Naive thymus-derived CD4-positive, alpha-beta T cell (primary cell): ENCODE measurements at regions not wholly inside any gene's neighbourhood (a gene's known extent, or its start where the extent isn't known, plus 50 kb on each side); places are given as distances from the start of the nearest gene placed in this dataset.
A peak's percentile ranks its signal among the peaks of the same experiment; 100 is the strongest.
"Not testable (repeated sequence)": the region's sequence is repeated elsewhere in the genome, so short reads cannot be mapped to it uniquely, and the experiment has no call there.

Experiments used
- ATAC-seq: fragments of 150-1000 bp; cut with Tn5 transposase; 2 replicates; pipeline ENCODE4 v1.10.0; 2021; ENCODE audit warnings: mild to moderate bottlenecking, moderate library complexity
- CTCF ChIA-PET: fragments of 350-600 bp; sonication (Branson Sonifier 250); formaldehyde crosslinking; loops from one replicate; lab custom pipeline; 2021; ENCODE audit warnings: antibody characterized with exemption; lab: Charles Lee
- POLR2A ChIA-PET: fragments of 350-600 bp; sonication (Branson Sonifier 250); formaldehyde crosslinking; loops from one replicate; lab custom pipeline; 2021; ENCODE audit warnings: antibody characterized with exemption, inconsistent platforms; lab: Charles Lee
- DNase-seq, 9 donors: peaks; one replicate each; pipeline versions ENCODE4 v3.0.0 to v3.0.0-alpha.2; 2020 to 2022; ENCODE audit warnings: mixed read lengths in 1 of 9
- H3K27ac ChIP-seq: one replicate; pipeline ENCODE4 v1.7.0; 2013; ENCODE audit warnings: mild to moderate bottlenecking, low read depth, low read length, moderate library complexity
- H3K27me3 ChIP-seq, 2 donors: one replicate each; pipeline ENCODE4 v1.7.0; 2013; ENCODE audit warnings: low read length in 2 of 2, mild to moderate bottlenecking in 2 of 2, moderate library complexity in 2 of 2; ENCODE audit not compliant: control insufficient read depth in 2 of 2, insufficient read depth in 2 of 2
- H3K36me3 ChIP-seq, 3 experiments: 1 replicate in 2 of 3; 2 replicates in 1 of 3; pipeline ENCODE4 v1.7.0; 2013; ENCODE audit warnings: low read length in 3 of 3, mild to moderate bottlenecking in 3 of 3, moderate library complexity in 1 of 3; ENCODE audit not compliant: insufficient read depth in 3 of 3, control insufficient read depth in 2 of 3
- H3K4me1 ChIP-seq, 2 donors: one replicate each; pipeline ENCODE4 v1.7.0; 2013; ENCODE audit warnings: low read length in 2 of 2, mild to moderate bottlenecking in 2 of 2, moderate library complexity in 1 of 2; ENCODE audit not compliant: control insufficient read depth in 2 of 2, insufficient read depth in 2 of 2
- H3K4me3 ChIP-seq: 2 replicates; pipeline ENCODE4 v1.7.0; 2013; ENCODE audit warnings: mild to moderate bottlenecking, low read length
- H3K9me3 ChIP-seq, 3 experiments: 1 replicate in 2 of 3; 2 replicates in 1 of 3; pipeline ENCODE4 v1.7.0; 2013; ENCODE audit warnings: low read length in 3 of 3; ENCODE audit not compliant: control insufficient read depth in 2 of 3
- H3K27ac Mint-ChIP-seq, 9 donors: one replicate each; pipeline ENCODE4 v1.8.0; 2020 to 2022; ENCODE audit warnings: mixed read lengths in 9 of 9, mild to moderate bottlenecking in 8 of 9, moderate library complexity in 5 of 9, inconsistent platforms in 2 of 9
- H3K27me3 Mint-ChIP-seq, 5 donors: one replicate each; pipeline ENCODE4 v1.8.0; 2021 to 2022; ENCODE audit warnings: mixed read lengths in 5 of 5, mild to moderate bottlenecking in 1 of 5
- H3K36me3 Mint-ChIP-seq, 5 donors: one replicate each; pipeline ENCODE4 v1.8.0; 2020 to 2022; ENCODE audit warnings: mixed read lengths in 5 of 5, mild to moderate bottlenecking in 3 of 5, inconsistent platforms in 1 of 5
- H3K4me1 Mint-ChIP-seq, 7 donors: one replicate each; pipeline ENCODE4 v1.8.0; 2020 to 2022; ENCODE audit warnings: mixed read lengths in 7 of 7, mild to moderate bottlenecking in 3 of 7, inconsistent platforms in 1 of 7
- H3K4me3 Mint-ChIP-seq, 10 donors: one replicate each; pipeline ENCODE4 v1.8.0; 2020 to 2022; ENCODE audit warnings: mild to moderate bottlenecking in 10 of 10, mixed read lengths in 10 of 10, moderate library complexity in 6 of 10, inconsistent platforms in 2 of 10
- H3K9me3 Mint-ChIP-seq, 11 donors: one replicate each; pipeline ENCODE4 v1.8.0; 2020 to 2022; ENCODE audit warnings: mixed read lengths in 11 of 11, mild to moderate bottlenecking in 4 of 11, inconsistent platforms in 1 of 11, moderate library complexity in 1 of 11
- intact Hi-C, 2 donors: fragments of 100-400 bp; cut with micrococcal nuclease; formaldehyde crosslinking; loops; one replicate each; pipeline ENCODE4 v1.15.1; 2023

DNA sequence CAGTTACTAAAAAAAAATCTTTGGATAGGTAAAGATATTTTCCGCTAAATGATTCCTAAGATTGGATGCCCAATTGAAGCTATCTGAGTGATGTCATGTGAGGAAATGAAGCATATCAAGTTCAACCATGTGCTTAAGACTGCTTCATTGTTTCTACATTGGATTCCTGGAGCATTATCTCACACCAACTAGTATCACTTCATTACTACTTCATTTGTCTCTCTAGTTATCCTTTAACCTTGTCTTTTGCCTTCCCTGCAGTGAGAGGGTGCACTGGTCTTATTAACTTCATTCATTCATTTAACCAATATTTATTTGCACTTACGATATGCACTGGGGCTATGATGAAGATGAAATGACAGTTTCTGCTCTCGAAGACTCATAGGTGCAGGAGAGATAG lies 198.1 kb downstream of the SLC38A4 start:
- no peak overlapping the region for H3K27ac Mint-ChIP-seq
- CTCF ChIA-PET, result no interaction called here
- no peaks in the 10 kb centered on the region for H3K9me3 ChIP-seq
- H3K9me3 Mint-ChIP-seq, result peaks cover 0 to 14% (median 0%) of the 10 kb centered on the region in 11 donors
- no peaks in the 10 kb centered on the region for H3K27me3 Mint-ChIP-seq
- H3K36me3 Mint-ChIP-seq, result peaks cover 0 to 15% (median 0%) of the 10 kb centered on the region in 5 donors
- DNase-seq (no peak), ATAC-seq (no peak)
- no peak overlapping the region for H3K4me3 ChIP-seq
- no peaks in the 10 kb centered on the region for H3K4me1 ChIP-seq
- intact Hi-C loops, result loop anchor here in 1 of 2 donors (5.0 kb wide), 1 partner anchor 40 kb away; no protein-coding TSS in a partner anchor
- peaks cover 0 to 22% (median 12%) of the 10 kb centered on the region in 7 donors for H3K4me1 Mint-ChIP-seq
- H3K27ac ChIP-seq, result no peak overlapping the region
- no peak overlapping the region for H3K4me3 Mint-ChIP-seq
- POLR2A ChIA-PET, result no interaction called here
- H3K36me3 ChIP-seq, result no peaks in the 10 kb centered on the region
- no peaks in the 10 kb centered on the region for H3K27me3 ChIP-seq

DNA sequence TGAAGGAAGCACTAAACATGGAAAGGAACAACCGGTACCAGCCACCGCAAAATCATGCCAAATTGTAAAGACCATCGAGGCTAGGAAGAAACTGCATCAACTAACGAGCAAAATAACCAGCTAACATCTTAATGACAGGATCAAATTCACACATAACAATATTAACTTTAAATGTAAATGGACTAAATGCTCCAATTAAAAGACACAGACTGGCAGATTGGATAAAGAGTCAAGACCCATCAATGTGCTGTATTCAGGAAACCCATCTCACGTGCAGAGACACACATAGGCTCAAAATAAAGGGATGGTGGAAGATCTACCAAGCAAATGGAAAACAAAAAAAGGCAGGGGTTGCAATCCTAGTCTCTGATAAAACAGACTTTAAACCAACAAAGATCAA lies 206.3 kb downstream of the SLC38A4 start:
- peaks cover 3 to 24% (median 11%) of the 10 kb centered on the region in 11 donors for H3K9me3 Mint-ChIP-seq
- intact Hi-C loops, DNase-seq, H3K4me3 ChIP-seq, H3K27me3 ChIP-seq, H3K4me1 Mint-ChIP-seq, ATAC-seq, POLR2A ChIA-PET, H3K36me3 ChIP-seq, H3K27ac ChIP-seq, H3K4me1 ChIP-seq, H3K4me3 Mint-ChIP-seq, H3K9me3 ChIP-seq, CTCF ChIA-PET, H3K27me3 Mint-ChIP-seq, H3K27ac Mint-ChIP-seq: not testable (repeated sequence)
- H3K36me3 Mint-ChIP-seq, result peaks cover 3 to 50% (median 9%) of the 10 kb centered on the region in 5 donors

DNA sequence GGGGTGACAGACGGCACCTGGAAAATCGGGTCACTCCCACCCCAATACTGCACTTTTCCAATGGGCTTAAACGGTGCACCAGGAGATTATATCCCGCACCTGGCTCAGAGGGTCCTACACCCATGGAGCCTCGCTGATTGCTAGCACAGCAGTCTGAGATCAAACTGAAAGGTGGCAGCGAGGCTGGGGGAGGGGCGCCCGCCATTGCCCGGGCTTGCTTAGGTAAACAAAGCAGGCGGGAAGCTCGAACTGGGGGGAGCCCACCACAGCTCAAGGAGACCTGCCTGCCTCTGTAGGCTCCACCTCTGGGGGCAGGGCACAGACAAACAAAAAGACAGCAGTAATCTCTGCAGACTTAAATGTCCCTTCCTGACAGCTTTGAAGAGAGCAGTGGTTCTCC lies 208.1 kb downstream of the SLC38A4 start:
- POLR2A ChIA-PET, H3K4me3 ChIP-seq, H3K4me1 Mint-ChIP-seq, CTCF ChIA-PET, H3K36me3 ChIP-seq, intact Hi-C loops, H3K27me3 Mint-ChIP-seq, H3K4me3 Mint-ChIP-seq, DNase-seq, H3K27ac ChIP-seq, ATAC-seq, H3K9me3 ChIP-seq, H3K4me1 ChIP-seq, H3K27me3 ChIP-seq, H3K27ac Mint-ChIP-seq: not testable (repeated sequence)
- peaks cover 5 to 64% (median 15%) of the 10 kb centered on the region in 5 donors for H3K36me3 Mint-ChIP-seq
- H3K9me3 Mint-ChIP-seq, result peaks cover 4 to 30% (median 12%) of the 10 kb centered on the region in 11 donors

DNA sequence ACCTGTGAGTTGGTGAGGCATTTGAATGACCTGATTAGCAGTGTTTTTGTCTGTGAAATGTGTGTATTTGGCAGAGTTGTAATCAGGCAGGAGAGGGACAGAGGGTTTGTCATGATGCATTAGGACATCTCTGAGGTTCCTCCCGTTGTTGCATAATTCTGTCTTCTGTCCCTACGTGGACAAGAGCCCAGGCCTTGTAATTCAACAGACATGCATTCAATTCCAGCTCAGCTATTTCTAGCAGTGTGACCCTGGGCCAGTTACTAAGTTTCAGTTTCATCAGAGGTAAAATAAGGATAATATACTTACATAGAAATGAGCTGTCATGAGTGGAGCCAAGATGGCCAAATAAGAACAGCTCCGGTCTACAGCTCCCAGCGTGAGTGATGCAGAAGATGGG lies 208.6 kb downstream of the SLC38A4 start:
- H3K27me3 Mint-ChIP-seq, result no peaks in the 10 kb centered on the region
- Histone ChIP-seq H3K27ac (no peak overlapping the region), H3K4me3 (no peak overlapping the region), H3K9me3 (no peaks in the 10 kb centered on the region), H3K4me1 (no peaks in the 10 kb centered on the region), H3K27me3 (peaks cover 0 to 4% of the 10 kb centered on the region in 2 donors), H3K36me3 (no peaks in the 10 kb centered on the region)
- ATAC-seq (no peak), DNase-seq (no peak)
- intact Hi-C loops, result no loop called here
- no peak overlapping the region for H3K4me3 Mint-ChIP-seq
- peaks cover 9 to 65% (median 20%) of the 10 kb centered on the region in 5 donors for H3K36me3 Mint-ChIP-seq
- H3K4me1 Mint-ChIP-seq, result peaks cover 5 to 14% (median 14%) of the 10 kb centered on the region in 7 donors
- CTCF ChIA-PET, result no interaction called here
- POLR2A ChIA-PET, result interaction anchor here (1.8 kb wide), 1 partner anchor 12 kb away, joined by 4 read pairs; no protein-coding TSS in a partner anchor
- H3K9me3 Mint-ChIP-seq, result peaks cover 4 to 31% (median 14%) of the 10 kb centered on the region in 11 donors
- peak overlapping the region in 1 of 9 donors; percentile 46 for H3K27ac Mint-ChIP-seq

DNA sequence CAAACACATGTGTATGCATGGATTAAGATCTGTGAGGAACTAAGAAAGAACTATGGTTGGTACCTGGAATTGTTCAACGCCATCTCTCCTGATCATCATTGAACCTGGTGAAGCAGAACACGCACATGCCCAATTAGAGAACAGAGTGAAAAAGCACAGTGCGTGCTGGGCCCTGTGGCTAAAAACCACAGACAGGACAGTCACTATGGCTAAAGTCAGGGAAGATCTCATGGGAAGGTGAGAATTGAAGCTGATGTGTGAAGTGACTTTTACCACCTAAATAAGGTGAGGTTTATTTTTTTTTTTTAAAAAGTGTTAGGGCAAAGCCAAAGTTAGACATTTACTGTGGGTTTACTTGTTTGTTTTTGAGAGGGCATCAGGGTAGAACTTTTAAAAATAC lies 215.0 kb downstream of the SLC38A4 start:
- Histone ChIP-seq H3K9me3 (no peaks in the 10 kb centered on the region), H3K36me3 (no peaks in the 10 kb centered on the region), H3K4me1 (peaks cover 21 to 27% of the 10 kb centered on the region in 2 donors), H3K27me3 (peaks cover 0 to under 1% of the 10 kb centered on the region in 2 donors), H3K4me3 (no peak overlapping the region), H3K27ac (no peak overlapping the region)
- H3K27ac Mint-ChIP-seq, result peak overlapping the region in 3 of 9 donors; percentile 15 to 36 (median 32)
- H3K4me3 Mint-ChIP-seq, result peak overlapping the region in 4 of 10 donors; percentile 16 to 25 (median 23)
- ChIA-PET POLR2A (interaction anchor here (0.9 to 3.2 kb wide), 3 partner anchors 10 to 66 kb away, joined by 3 to 21 read pairs (median 3); no protein-coding TSS in a partner anchor), CTCF (interaction anchor here (1.1 to 1.3 kb wide), 2 partner anchors 13 to 26 kb away, joined by 3 to 5 read pairs; no protein-coding TSS in a partner anchor)
- peaks cover 10 to 56% (median 19%) of the 10 kb centered on the region in 5 donors for H3K36me3 Mint-ChIP-seq
- intact Hi-C loops, result no loop called here
- no peaks in the 10 kb centered on the region for H3K27me3 Mint-ChIP-seq
- DNase-seq, result no peak
- peaks cover 0 to 28% (median 5%) of the 10 kb centered on the region in 11 donors for H3K9me3 Mint-ChIP-seq
- ATAC-seq, result no peak
- H3K4me1 Mint-ChIP-seq, result peaks cover 27 to 61% (median 54%) of the 10 kb centered on the region in 7 donors

DNA sequence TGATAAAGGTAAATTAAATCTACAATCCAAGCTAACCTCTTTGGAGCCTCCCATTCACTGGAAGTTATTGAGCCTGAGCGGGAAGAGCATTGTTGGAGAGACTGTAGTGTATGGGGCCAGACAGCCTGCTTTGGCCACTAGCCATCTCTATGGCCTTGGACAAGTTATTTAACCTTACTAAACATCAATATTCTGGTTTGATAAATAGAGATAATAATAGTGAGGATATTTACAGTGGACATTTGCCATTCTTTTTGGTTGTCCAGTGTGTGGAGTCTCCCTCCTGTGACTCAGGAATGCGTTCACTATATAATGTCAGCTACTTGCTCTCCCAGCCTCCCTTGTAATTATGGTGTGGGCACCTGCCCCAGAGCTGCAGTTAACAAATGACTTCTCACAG lies 216.1 kb downstream of the SLC38A4 start:
- no peak overlapping the region for H3K27ac ChIP-seq
- intact Hi-C loops, result loop anchor here (1.0 to 5.0 kb wide), 8 partner anchors 15 to 238 kb away; partner anchors contain the start of gene SLC38A2 (in 1 of the 2)
- H3K4me3 ChIP-seq, result peak overlapping the region; percentile 4
- Mint-ChIP-seq H3K36me3 (peaks cover 19 to 59% (median 20%) of the 10 kb centered on the region in 5 donors), H3K4me3 (peak overlapping the region; percentile 66 to 82 (median 74)), H3K27me3 (no peaks in the 10 kb centered on the region), H3K9me3 (peaks cover under 1 to 33% (median 5%) of the 10 kb centered on the region in 11 donors), H3K27ac (peak overlapping the region; percentile 60 to 93 (median 83)), H3K4me1 (peaks cover 27 to 61% (median 59%) of the 10 kb centered on the region in 7 donors)
- no peaks in the 10 kb centered on the region for H3K27me3 ChIP-seq
- DNase-seq (no peak), ATAC-seq (no peak)
- H3K9me3 ChIP-seq, result no peaks in the 10 kb centered on the region
- CTCF ChIA-PET, result interaction anchor here (0.7 to 1.5 kb wide), 4 partner anchors 24 to 238 kb away, joined by 3 to 4 read pairs (median 4); no protein-coding TSS in a partner anchor
- H3K36me3 ChIP-seq, result no peaks in the 10 kb centered on the region
- POLR2A ChIA-PET, result interaction anchor here (0.6 to 3.2 kb wide), 10 partner anchors 9 to 241 kb away, joined by 3 to 21 read pairs (median 4); partner anchors contain the start of gene SLC38A2
- peaks cover 21 to 27% of the 10 kb centered on the region in 2 donors for H3K4me1 ChIP-seq
